GM11168 (cell line): ENCODE measurements at regions not wholly inside any gene's neighbourhood (a gene's known extent, or its start where the extent isn't known, plus 50 kb on each side); places are given as distances from the start of the nearest gene placed in this dataset.

ENCODE experiments used
- in situ Hi-C: fragments of 300-500 bp; cut with MboI; formaldehyde crosslinking; loops from one replicate; pipeline ENCODE4 v1.12.0; 2022; ENCODE audit warnings: low sequenced_read_pairs; ENCODE audit not compliant: unreplicated experiment

GRCh38 chr1:209213989-209214388 lies 369.5 kb upstream of the CAMK1G start:
- in situ Hi-C loops = no loop called here

GRCh38 chr1:209215826-209216225 lies 367.7 kb upstream of the CAMK1G start:
- in situ Hi-C loops = no loop called here

GRCh38 chr1:209218113-209218512 lies 365.4 kb upstream of the CAMK1G start:
- in situ Hi-C loops = no loop called here

- in situ Hi-C loops = no loop called here
Measured at GRCh38 chr1:209218981-209219380, 364.5 kb upstream of the CAMK1G start.

GRCh38 chr1:209219791-209220524 lies 363.6 kb upstream of the CAMK1G start:
- in situ Hi-C loops = no loop called here

- in situ Hi-C loops = no loop called here
Measured at GRCh38 chr1:209222826-209223225, 360.7 kb upstream of the CAMK1G start.

- in situ Hi-C loops = no loop called here
Measured at GRCh38 chr1:209223791-209224190, 359.7 kb upstream of the CAMK1G start.

- in situ Hi-C loops = no loop called here
Measured at GRCh38 chr1:209224886-209225285, 358.6 kb upstream of the CAMK1G start.

GRCh38 chr1:209227171-209227570 lies 356.3 kb upstream of the CAMK1G start:
- in situ Hi-C loops = no loop called here

GRCh38 chr1:209227941-209228340 lies 355.6 kb upstream of the CAMK1G start:
- in situ Hi-C loops = no loop called here

GRCh38 chr1:209229494-209230061 lies 353.9 kb upstream of the CAMK1G start:
- in situ Hi-C loops = no loop called here

- in situ Hi-C loops = no loop called here
Measured at GRCh38 chr1:209230314-209230713, 353.2 kb upstream of the CAMK1G start.

- in situ Hi-C loops = no loop called here
Measured at GRCh38 chr1:209231476-209232156, 351.9 kb upstream of the CAMK1G start.

GRCh38 chr1:209232197-209232596 lies 351.3 kb upstream of the CAMK1G start:
- in situ Hi-C loops = no loop called here

GRCh38 chr1:209232759-209233158 lies 350.8 kb upstream of the CAMK1G start:
- in situ Hi-C loops = no loop called here

- in situ Hi-C loops = no loop called here
Measured at GRCh38 chr1:209235166-209235565, 348.3 kb upstream of the CAMK1G start.

- in situ Hi-C loops = no loop called here
Measured at GRCh38 chr1:209238356-209238755, 345.2 kb upstream of the CAMK1G start.

- in situ Hi-C loops = no loop called here
Measured at GRCh38 chr1:209240351-209240750, 343.2 kb upstream of the CAMK1G start.

GRCh38 chr1:209241487-209241886 lies 342.0 kb upstream of the CAMK1G start:
- in situ Hi-C loops = no loop called here

- in situ Hi-C loops = no loop called here
Measured at GRCh38 chr1:209248649-209249279, 334.8 kb upstream of the CAMK1G start.

GRCh38 chr1:209249280-209249670 lies 334.2 kb upstream of the CAMK1G start:
- in situ Hi-C loops = no loop called here
